Motor neuron (in vitro differentiated cells): ENCODE measurements at regions not wholly inside any gene's neighbourhood (a gene's known extent, or its start where the extent isn't known, plus 50 kb on each side); places are given as distances from the start of the nearest gene placed in this dataset.
A peak's percentile ranks its signal among the peaks of the same experiment; 100 is the strongest.

ENCODE experiments used
- ATAC-seq, 8 experiments: fragments of 200-7000 bp; cut with Tn5 transposase; replicated peaks in 6 of 8; 2 replicates each; pipeline ENCODE4 v1.8.0; 2021; ENCODE audit warnings: mild to moderate bottlenecking in 8 of 8, moderate library complexity in 8 of 8
- H3K27ac ChIP-seq, 2 donors: fragments of 250-450 bp; sonication (Bioruptor Pico); 2 replicates each; pipeline ENCODE4 v1.9.0; 2021; ENCODE audit warnings: antibody characterized with exemption in 2 of 2, mild to moderate bottlenecking in 2 of 2, moderate library complexity in 1 of 2
- H3K4me1 ChIP-seq, 2 donors: fragments of 250-450 bp; sonication (Bioruptor Pico); replicated peaks in 1 of 2; 2 replicates each; pipeline ENCODE4 v1.6.1; 2021; ENCODE audit warnings: antibody characterized with exemption in 2 of 2, mild to moderate bottlenecking in 2 of 2, moderate library complexity in 1 of 2
- H3K4me3 ChIP-seq, 5 donors: fragments of 250-450 bp; sonication (Bioruptor Pico); 2 replicates each; pipeline ENCODE4 v1.9.0; 2021; ENCODE audit warnings: antibody characterized with exemption in 5 of 5, mild to moderate bottlenecking in 5 of 5, moderate library complexity in 4 of 5
- WGBS, 10 experiments: fragments of 450-650 bp; shearing (Covaris generic); methylation state at CpG; one replicate each; pipeline ENCODE4 v1.0.0; 2022; 5-methylcytosine and 5-hydroxymethylcytosine counted together
- in situ Hi-C, 9 experiments: fragments of 400-800 bp; cut with MboI; loops; one replicate each; pipeline ENCODE4 v1.15.0; 2021; ENCODE audit warnings: low sequenced_read_pairs in 9 of 9, low pct_unique_long_range_greater_than_20kb in 2 of 9; ENCODE audit not compliant: unreplicated experiment in 9 of 9

GRCh38 chr18:78160961-78161656 lies 818.5 kb upstream of the SALL3 start:
- 20 to 100% (median 66%) methylated on average over 1 to 11 of the region's 11 CpGs; no CpG with 5 or more reads in 1 of the 10 experiments for WGBS, 10 experiments
- ATAC-seq = peak in 1 of 8 experiments; percentile 18
- in situ Hi-C loops = no loop called here
- H3K27ac ChIP-seq = no peak overlapping the region
- no peaks in the 10 kb centered on the region for H3K4me1 ChIP-seq
- no peak overlapping the region for H3K4me3 ChIP-seq

- Histone ChIP-seq H3K4me3 (no peak overlapping the region), H3K4me1 (peaks cover 0 to 22% of the 10 kb centered on the region in 2 donors), H3K27ac (no peak overlapping the region)
- 0 to 91% (median 49%) methylated on average over 1 to 5 of the region's 7 CpGs; no CpG with 5 or more reads in 4 of the 10 experiments for WGBS, 10 experiments
- in situ Hi-C loops = no loop called here
- ATAC-seq = peak in 4 of 8 experiments; percentile 28 to 58 (median 50)
Observed at GRCh38 chr18:78165525-78165924, 814.1 kb upstream of the SALL3 start.

- Histone ChIP-seq H3K27ac (no peak overlapping the region), H3K4me1 (peaks cover 0 to 29% of the 10 kb centered on the region in 2 donors), H3K4me3 (no peak overlapping the region)
- 0 to 100% (median 60%) methylated on average over 1 of the region's 1 CpG; no CpG with 5 or more reads in 1 of the 10 experiments for WGBS, 10 experiments
- ATAC-seq = no peak
- in situ Hi-C loops = no loop called here
Observed at GRCh38 chr18:78168526-78168925, 811.1 kb upstream of the SALL3 start.

- Histone ChIP-seq H3K4me3 (no peak overlapping the region), H3K4me1 (peaks cover 0 to 29% of the 10 kb centered on the region in 2 donors), H3K27ac (no peak overlapping the region)
- peak in 4 of 8 experiments; percentile 90 to 95 (median 92) for ATAC-seq
- WGBS, 10 experiments = 17 to 58% (median 40%) methylated on average over 1 to 12 of the region's 13 CpGs; no CpG with 5 or more reads in 1 of the 10 experiments
- in situ Hi-C loops = no loop called here
Observed at GRCh38 chr18:78169174-78169864, 810.3 kb upstream of the SALL3 start.

GRCh38 chr18:78171954-78172353 lies 807.7 kb upstream of the SALL3 start:
- no peak overlapping the region for H3K27ac ChIP-seq
- 0 to 50% (median 31%) methylated on average over 1 to 5 of the region's 6 CpGs; no CpG with 5 or more reads in 7 of the 10 experiments for WGBS, 10 experiments
- in situ Hi-C loops = no loop called here
- no peak overlapping the region for H3K4me3 ChIP-seq
- H3K4me1 ChIP-seq = peaks cover 0 to 29% of the 10 kb centered on the region in 2 donors
- ATAC-seq = no peak

GRCh38 chr18:78174737-78175136 lies 804.9 kb upstream of the SALL3 start:
- WGBS, 10 experiments = 0 to 96% (median 78%) methylated on average over 1 to 14 of the region's 14 CpGs; no CpG with 5 or more reads in 4 of the 10 experiments
- Histone ChIP-seq H3K27ac (no peak overlapping the region), H3K4me3 (no peak overlapping the region), H3K4me1 (peaks cover 0 to 15% of the 10 kb centered on the region in 2 donors)
- no peak for ATAC-seq
- in situ Hi-C loops = no loop called here

- in situ Hi-C loops = no loop called here
- no peaks in the 10 kb centered on the region for H3K4me1 ChIP-seq
- H3K27ac ChIP-seq = no peak overlapping the region
- no peak for ATAC-seq
- no peak overlapping the region for H3K4me3 ChIP-seq
- WGBS, 10 experiments = 0 to 91% (median 52%) methylated on average over 1 to 4 of the region's 4 CpGs; no CpG with 5 or more reads in 2 of the 10 experiments
Observed at GRCh38 chr18:78178812-78179211, 800.8 kb upstream of the SALL3 start.

- H3K4me1 ChIP-seq = no peaks in the 10 kb centered on the region
- H3K27ac ChIP-seq = no peak overlapping the region
- WGBS, 10 experiments = 5 to 73% (median 44%) methylated on average over 3 to 12 of the region's 12 CpGs; no CpG with 5 or more reads in 1 of the 10 experiments
- no peak for ATAC-seq
- in situ Hi-C loops = no loop called here
- no peak overlapping the region for H3K4me3 ChIP-seq
Observed at GRCh38 chr18:78180741-78181140, 798.9 kb upstream of the SALL3 start.

GRCh38 chr18:78183815-78184214 lies 795.8 kb upstream of the SALL3 start:
- Histone ChIP-seq H3K4me1 (no peaks in the 10 kb centered on the region), H3K4me3 (no peak overlapping the region), H3K27ac (no peak overlapping the region)
- in situ Hi-C loops = no loop called here
- no peak for ATAC-seq

- peaks cover 0 to 16% of the 10 kb centered on the region in 2 donors for H3K4me1 ChIP-seq
- no peak overlapping the region for H3K4me3 ChIP-seq
- WGBS, 10 experiments = 0 to 40% (median 17%) methylated on average over 1 to 4 of the region's 4 CpGs; no CpG with 5 or more reads in 1 of the 10 experiments
- H3K27ac ChIP-seq = no peak overlapping the region
- peak in 1 of 8 experiments; percentile 53 for ATAC-seq
- in situ Hi-C loops = no loop called here
Observed at GRCh38 chr18:78191276-78191675, 788.3 kb upstream of the SALL3 start.

- peaks cover 0 to 16% of the 10 kb centered on the region in 2 donors for H3K4me1 ChIP-seq
- no peak overlapping the region for H3K4me3 ChIP-seq
- no peak overlapping the region for H3K27ac ChIP-seq
- in situ Hi-C loops = no loop called here
- 40% methylated on average over 1 of the region's 1 CpG; no CpG with 5 or more reads in 9 of the 10 experiments for WGBS, 10 experiments
- peak in 5 of 8 experiments; percentile 33 to 89 (median 83) for ATAC-seq
Observed at GRCh38 chr18:78192054-78192453, 787.6 kb upstream of the SALL3 start.

GRCh38 chr18:78196280-78196679 lies 783.3 kb upstream of the SALL3 start:
- H3K4me1 ChIP-seq = peaks cover 0 to 12% of the 10 kb centered on the region in 2 donors
- WGBS, 10 experiments = 0 to 100% (median 33%) methylated on average over 1 to 2 of the region's 2 CpGs; no CpG with 5 or more reads in 3 of the 10 experiments

GRCh38 chr18:78199002-78199401 lies 780.6 kb upstream of the SALL3 start:
- WGBS, 10 experiments = 0 to 92% (median 35%) methylated on average over 2 to 5 of the region's 5 CpGs; no CpG with 5 or more reads in 3 of the 10 experiments
- in situ Hi-C loops = no loop called here
- Histone ChIP-seq H3K27ac (no peak overlapping the region), H3K4me1 (no peaks in the 10 kb centered on the region), H3K4me3 (no peak overlapping the region)
- no peak for ATAC-seq

More at GRCh38 chr18:78196280-78196679, 783.3 kb upstream of the SALL3 start:
- in situ Hi-C loops = no loop called here
- no peak overlapping the region for H3K27ac ChIP-seq
- no peak overlapping the region for H3K4me3 ChIP-seq
- no peak for ATAC-seq
